HG03135 (cell line): ENCODE measurements at regions not wholly inside any gene's neighbourhood (a gene's known extent, or its start where the extent isn't known, plus 50 kb on each side); places are given as distances from the start of the nearest gene placed in this dataset.

Experiments used
- ATAC-seq: cut with Tn5 transposase; IDR thresholded peaks from one replicate; pipeline ENCODE4 v1.9.1; 2021; ENCODE audit warnings: mild to moderate bottlenecking, moderate library complexity; ENCODE audit not compliant: unreplicated experiment

DNA sequence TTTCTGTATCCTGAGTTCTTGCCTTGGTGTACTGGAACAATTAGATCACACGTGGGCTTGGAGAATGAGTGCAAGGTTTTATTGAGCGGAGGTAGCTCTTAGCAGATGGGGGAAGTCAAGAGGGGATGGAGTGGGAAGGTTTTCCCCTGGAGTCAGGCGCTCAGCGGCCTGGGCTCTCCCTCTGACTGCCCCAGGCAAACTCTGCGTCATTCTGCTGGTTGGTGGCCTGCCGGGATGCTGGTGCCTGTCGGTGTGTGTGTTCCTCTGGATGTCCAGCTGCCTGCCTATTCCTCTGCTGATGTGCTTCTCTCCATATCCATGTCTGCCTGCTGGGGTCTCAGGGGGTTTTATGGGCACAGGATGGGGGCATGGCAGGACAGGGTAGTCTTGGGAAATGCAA, 111.0 kb downstream of the TRIB2 start:
- no peak for ATAC-seq

- no peak for ATAC-seq
These were observed 112.2 kb downstream of the TRIB2 start for GRCh38 chr2:12828980-12829379.

GRCh38 chr2:12831016-12831415, 114.3 kb downstream of the TRIB2 start:
- no peak for ATAC-seq

DNA sequence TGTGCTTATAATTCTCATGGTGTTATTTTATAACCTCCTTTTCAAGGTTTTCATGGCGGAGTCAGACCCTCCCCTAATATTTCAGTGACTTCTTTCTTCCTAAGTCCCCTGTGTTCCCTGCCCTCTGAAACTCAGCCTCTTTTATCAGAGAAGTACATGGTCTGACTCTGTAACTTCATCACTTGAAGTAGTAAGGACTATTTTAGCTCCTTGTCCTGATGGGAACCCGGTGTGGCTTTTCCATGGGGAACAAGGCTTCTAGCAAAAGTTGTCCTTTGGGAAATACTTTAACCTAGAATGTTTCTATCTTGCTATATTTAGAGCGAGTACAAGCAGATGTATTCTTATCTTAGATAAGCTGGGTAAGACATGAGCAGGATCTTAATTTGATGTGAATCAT, 117.5 kb downstream of the TRIB2 start:
- ATAC-seq = no peak

DNA sequence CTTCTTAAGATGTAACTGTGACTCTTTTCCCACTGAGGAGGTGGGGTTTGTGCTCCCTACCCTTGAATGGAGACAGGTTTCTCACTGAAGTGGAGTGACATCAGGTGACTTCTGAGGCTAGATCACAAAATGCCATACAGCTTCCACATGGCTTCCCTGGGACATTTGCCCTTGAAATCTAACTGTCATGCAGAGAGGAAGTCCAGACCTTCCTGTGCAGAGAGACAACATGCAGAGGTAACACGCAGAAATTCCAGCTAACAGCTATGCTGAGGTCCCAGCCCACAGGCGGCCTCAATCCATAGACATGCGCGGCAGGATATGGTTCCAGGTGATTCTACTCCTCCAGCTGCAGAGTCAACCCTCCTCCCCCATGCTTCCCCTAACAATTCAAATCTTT, 119.0 kb downstream of the TRIB2 start:
- ATAC-seq = no peak

DNA sequence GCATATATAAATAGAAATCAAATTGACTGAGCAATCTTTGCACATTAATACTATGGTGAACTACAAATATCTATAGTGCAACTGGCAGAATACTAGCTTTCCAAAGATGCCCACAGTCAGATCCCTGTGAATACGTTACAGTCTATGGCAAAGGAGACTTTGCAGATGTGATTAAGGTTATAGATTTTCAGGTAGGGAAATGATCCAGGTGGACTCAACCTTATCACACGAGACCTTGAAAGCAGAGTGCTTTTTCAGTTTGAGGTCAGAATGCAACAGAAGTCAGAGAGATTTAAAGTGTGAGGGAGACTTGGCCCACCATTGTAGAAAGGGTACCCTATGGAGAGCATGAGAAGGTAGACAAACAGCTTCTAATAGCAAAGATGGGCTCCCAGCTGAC, 122.6 kb downstream of the TRIB2 start:
- no peak for ATAC-seq

DNA sequence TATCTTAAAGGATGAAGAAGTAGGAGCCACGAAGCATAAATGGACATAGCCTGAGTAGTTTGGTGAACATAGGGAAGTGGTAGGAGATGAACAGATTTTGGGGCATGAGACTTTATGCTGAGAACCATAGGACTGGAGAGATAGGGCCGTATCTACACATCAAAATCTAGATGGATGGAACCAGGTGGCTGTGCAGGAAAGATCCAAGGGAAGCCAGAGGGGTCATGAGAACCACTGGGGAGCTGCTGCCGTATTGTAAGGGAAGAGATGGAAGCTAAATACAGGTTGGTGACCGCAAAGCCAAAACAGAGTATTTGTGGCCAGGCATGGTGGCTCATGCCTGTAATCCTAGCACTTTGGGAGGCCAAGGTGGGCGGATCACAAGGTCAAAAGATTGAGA, 124.3 kb downstream of the TRIB2 start:
- ATAC-seq = no peak

DNA sequence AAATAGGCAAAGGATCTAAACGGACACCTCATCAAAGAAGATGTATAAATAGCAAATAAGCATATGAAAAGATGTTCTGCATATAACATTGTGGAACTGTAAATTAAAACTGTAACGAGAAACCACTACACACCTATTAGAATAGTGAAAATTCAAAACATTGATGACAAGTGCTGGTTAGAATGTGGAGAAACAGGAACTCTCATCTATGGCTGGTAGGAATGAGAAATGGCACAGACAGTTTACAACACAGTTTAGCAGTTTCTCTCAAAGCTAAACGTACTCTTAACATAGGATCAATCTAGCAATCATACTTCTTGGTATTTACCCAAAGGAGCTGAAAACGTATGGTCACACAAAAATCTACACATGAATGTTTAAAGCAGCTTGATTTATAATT, 126.2 kb downstream of the TRIB2 start:
- no peak for ATAC-seq

- no peak for ATAC-seq
These were observed 127.8 kb downstream of the TRIB2 start for GRCh38 chr2:12844511-12844910.

DNA sequence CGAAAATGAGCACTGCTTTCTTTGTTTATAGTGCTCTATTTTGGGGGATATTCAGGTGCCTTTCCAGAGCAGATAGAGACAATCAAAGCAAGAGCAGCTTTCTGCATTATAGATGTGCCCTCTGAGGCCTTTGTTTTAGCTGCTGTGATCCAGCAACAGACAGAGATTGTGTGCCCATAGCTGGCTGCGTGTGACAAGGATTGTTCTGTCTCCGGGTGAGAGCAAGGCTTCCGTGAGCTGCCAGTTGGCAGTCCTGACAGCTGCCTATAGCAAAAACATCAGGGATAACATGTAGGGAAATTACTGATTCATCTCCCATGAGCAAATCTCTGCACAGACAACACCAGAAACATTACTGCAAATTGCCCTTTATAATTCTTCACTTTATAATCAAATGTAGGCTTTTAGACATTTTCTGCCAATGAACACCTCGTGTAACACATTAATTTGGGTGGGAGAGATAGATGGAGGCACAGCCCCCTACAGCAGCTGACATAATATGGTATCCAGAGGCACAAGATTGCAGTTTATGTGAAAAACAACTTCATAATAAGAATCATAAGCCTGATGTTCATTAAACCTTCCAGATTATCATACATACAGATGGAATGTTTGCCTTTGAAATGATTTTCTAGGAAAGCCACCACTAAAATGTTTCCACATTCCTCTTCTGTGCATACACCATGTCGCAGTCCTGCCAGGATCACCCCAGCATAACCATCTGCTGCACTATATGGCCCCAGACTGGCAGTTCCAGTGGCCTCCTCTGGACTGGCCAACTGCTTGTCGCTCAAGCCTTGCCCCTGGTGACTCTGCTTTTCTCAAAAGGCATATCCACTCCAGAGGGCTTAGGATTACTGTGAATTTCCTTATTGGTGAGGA, 131.2 kb downstream of the TRIB2 start:
- ATAC-seq = no peak

DNA sequence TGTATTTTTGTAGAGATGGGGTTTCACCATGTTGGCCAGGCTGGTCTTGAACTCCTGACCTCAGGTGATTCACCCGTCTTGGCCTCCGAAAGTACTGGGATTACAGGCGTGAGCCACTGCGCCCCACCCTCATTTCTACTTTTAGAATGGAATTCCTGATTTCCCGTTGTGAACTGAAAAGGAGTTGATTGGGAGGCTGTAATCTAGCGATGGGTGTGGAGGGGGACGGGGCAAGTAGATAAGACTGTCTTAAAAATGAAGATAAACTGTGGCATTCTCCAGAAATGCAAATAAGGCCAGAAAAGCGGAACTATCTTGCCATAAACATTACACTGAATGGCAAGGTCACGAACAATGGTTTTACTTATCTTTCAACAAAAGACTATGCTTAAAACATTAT, 135.4 kb downstream of the TRIB2 start:
- ATAC-seq = no peak

- no peak for ATAC-seq
These were observed 137.3 kb downstream of the TRIB2 start for GRCh38 chr2:12854001-12854530.

GRCh38 chr2:12855508-12855907, 138.8 kb downstream of the TRIB2 start:
- no peak for ATAC-seq

DNA sequence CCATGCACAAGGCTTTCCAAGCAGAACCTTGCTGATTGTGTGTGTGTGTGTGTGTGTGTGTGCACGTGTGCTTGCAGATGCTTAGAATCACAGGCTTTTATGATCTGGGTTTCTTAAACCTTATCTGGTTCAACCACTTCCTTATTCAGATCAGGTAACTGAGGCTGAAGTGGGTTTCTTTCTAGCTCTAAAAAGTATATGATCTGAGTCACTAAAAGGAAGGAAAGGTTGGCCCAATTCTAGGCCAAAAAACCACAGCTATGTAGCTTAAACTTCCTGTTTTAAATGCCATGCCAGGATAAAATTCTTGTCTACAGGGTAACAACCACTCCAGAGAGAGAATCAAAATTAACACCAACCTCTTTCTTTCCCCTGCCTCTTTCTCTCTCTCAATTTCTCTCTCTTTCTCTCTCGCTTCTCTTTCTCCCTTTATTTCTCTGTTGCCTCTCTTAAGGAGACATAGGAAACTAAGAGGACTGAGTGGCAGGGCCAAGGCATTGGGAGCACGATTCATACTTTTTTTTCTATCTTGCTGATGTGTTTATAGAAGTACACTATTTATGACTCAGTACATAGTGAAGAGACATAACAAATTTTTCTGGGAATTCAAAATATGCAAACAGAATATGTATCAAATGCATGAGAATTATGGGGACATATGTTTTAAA, 140.3 kb downstream of the TRIB2 start:
- no peak for ATAC-seq

- ATAC-seq = no peak
These were observed 141.2 kb downstream of the TRIB2 start for GRCh38 chr2:12857891-12858290.

GRCh38 chr2:12858786-12859185, 142.1 kb downstream of the TRIB2 start:
- ATAC-seq = no peak

DNA sequence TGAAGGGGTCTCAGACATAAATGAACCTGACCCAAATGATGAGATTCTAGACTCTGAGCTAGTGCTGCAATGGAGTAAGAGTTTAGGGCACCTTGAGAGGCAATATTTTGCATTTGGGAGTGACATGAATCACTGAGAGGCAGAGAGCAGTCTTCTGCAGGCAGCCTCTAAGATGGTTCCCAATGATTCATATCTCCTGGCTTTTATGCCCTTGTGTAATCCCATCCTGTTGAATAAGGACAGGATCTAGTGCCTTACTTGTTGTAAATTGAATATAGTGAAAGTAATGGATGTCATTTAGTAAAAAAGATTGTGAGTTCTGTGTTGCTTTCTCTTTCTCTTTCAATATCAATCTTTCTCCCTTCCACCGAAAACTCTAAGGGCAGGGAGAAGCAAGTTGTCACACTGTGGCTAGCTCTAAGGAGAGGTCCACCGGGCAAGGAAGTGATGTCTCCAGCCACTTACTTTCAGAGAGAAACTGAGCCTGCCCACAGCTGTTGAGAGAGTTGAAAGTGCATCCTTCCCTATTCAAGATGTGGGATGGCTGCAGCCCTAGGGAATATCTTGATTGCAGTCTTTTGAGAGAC, 144.7 kb downstream of the TRIB2 start:
- no peak for ATAC-seq

DNA sequence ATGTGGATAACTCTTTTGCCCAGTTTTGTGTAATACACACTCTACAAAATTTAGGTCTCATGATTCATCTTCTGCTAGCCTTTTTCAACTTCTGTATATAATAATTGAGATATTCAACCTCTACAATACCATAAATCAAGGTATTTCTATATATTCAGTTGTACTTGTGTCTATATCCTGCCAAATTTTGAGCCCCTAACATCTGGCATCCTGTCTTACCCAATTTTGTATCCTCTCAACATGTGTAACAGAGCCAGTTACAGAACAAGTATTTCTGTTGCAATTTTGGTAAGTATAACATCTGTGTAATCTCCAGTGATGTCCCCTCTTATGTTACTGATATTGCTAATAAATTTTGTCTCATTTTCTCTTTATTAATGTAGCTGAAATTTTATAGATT, 145.8 kb downstream of the TRIB2 start:
- no peak for ATAC-seq

DNA sequence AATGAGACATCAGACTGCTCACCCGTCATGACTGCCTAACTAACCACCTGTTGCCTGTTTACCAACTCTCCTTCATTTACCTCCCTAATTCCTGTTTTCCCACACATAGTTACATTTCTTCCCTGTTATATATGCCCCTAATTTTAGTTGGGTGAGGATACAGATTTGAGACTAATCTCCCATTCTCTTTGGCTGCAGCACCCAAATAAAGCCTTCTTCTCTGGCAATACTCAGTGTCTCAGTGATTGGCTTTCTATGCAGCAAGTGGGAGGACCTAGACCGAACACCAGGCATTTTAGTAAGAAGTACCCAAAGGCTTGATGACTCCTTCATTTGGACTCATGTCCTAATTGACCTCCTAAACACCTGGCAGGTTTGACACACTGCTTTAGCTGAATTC, 147.2 kb downstream of the TRIB2 start:
- no peak for ATAC-seq

DNA sequence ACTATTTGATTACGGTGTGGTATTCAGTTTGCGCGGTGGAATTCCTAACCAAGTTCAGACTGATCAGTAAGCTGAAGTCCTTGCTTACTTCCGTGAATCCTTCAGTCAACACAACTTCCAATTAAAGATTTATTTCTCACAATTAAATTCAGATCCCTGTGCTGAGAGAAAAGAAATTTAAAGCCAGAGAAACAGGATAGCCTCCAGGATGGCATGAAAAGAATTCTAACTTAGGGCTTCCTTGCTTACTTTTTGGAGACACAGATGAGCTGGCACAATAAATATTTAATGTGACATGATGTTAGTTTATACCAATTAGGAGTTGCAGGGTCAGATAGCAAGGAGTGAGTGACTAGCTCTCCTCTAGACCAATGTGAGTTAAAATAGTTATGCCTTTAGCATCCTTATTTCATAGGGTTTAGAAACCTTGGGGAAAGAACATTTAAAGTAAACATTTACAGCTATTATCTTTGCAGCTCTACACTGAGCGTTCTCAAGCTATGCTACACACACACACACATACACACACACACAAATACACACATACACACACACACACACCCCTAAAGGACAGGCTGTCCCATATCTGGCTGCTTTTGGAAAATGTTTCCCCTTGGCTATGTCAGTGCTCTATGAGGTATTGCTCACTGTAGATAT, 151.0 kb downstream of the TRIB2 start:
- no peak for ATAC-seq

DNA sequence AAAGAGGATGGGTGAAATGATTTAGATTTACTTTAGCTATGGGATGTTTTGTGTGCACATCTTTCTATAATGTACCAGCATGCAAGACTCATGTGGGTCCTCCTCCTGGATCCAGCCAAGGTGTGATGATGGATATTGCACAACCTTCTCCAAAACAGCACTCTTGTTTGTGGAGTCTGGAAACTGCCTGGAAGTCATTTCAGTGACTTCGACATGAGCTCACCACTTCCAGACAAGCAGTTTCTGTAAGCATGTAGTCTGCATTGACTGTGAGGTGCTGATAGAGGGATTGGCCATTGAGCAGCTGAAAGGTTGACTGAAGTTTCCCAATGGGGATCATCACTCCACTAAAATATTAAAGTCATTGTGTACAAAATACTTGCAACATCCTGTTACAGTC, 154.0 kb downstream of the TRIB2 start:
- ATAC-seq = no peak
